WTC11 (cell line): ENCODE measurements at regions not wholly inside any gene's neighbourhood (a gene's known extent, or its start where the extent isn't known, plus 50 kb on each side); places are given as distances from the start of the nearest gene placed in this dataset.
"Not testable (repeated sequence)": the region's sequence is repeated elsewhere in the genome, so short reads cannot be mapped to it uniquely, and the experiment has no call there.

Experiments used
- ATAC-seq: fragments of 200-7000 bp; cut with Tn5 transposase; 2 replicates; pipeline ENCODE4 v1.10.0; 2021; ENCODE audit warnings: mild to moderate bottlenecking, moderate library complexity
- CTCF ChIA-PET: fragments of 300-600 bp; sonication (Branson Sonifier 250); formaldehyde crosslinking; loops from one replicate; lab custom pipeline; 2021; ENCODE audit warnings: antibody characterized with exemption; lab: Charles Lee
- POLR2A ChIA-PET: fragments of 350-600 bp; sonication (Branson Sonifier 250); formaldehyde crosslinking; loops from one replicate; lab custom pipeline; 2021; ENCODE audit warnings: antibody characterized with exemption; lab: Charles Lee
- DNase-seq: peaks from one replicate; pipeline ENCODE4 v3.0.0; 2021; ENCODE audit warnings: low spot score
- H3K27ac Mint-ChIP-seq: 2 replicates; pipeline ENCODE4 v1.8.0; 2021; ENCODE audit warnings: mixed read lengths
- H3K27me3 Mint-ChIP-seq: 2 replicates; pipeline ENCODE4 v1.8.0; 2021; ENCODE audit warnings: low read depth, mild to moderate bottlenecking, moderate library complexity, mixed read lengths
- H3K36me3 Mint-ChIP-seq: 2 replicates; pipeline ENCODE4 v1.8.0; 2021; ENCODE audit warnings: mixed read lengths
- H3K4me1 Mint-ChIP-seq: 2 replicates; pipeline ENCODE4 v1.8.0; 2022; ENCODE audit warnings: mixed read lengths
- H3K4me3 Mint-ChIP-seq: 2 replicates; pipeline ENCODE4 v1.8.0; 2021; ENCODE audit warnings: mild to moderate bottlenecking, moderate library complexity, mixed read lengths
- H3K9me3 Mint-ChIP-seq: 2 replicates; pipeline ENCODE4 v1.8.0; 2021; ENCODE audit warnings: mixed read lengths
- ARID4B ChIP-seq: sonication (generic); formaldehyde crosslinking; IDR thresholded peaks from 2 replicates; pipeline ENCODE4 v1.8.0; 2023; ENCODE audit warnings: missing genetic modification reagents, mild to moderate bottlenecking, borderline replicate concordance
- CREB1 ChIP-seq: sonication (generic); formaldehyde crosslinking; IDR thresholded peaks from 2 replicates; pipeline ENCODE4 v1.8.0; 2023; ENCODE audit warnings: mild to moderate bottlenecking, missing genetic modification reagents
- EMX1 ChIP-seq: fragments of 250-450 bp; sonication (Bioruptor Pico); IDR thresholded peaks from 2 replicates; pipeline ENCODE4 v1.8.0; 2021; ENCODE audit warnings: mild to moderate bottlenecking
- FOXJ3 ChIP-seq: sonication (generic); formaldehyde crosslinking; IDR thresholded peaks from 2 replicates; pipeline ENCODE4 v1.9.0; 2021; ENCODE audit warnings: missing genetic modification reagents, mild to moderate bottlenecking, borderline replicate concordance
- GABPB1 ChIP-seq: sonication (generic); formaldehyde crosslinking; IDR thresholded peaks from 2 replicates; pipeline ENCODE4 v1.8.1; 2023; ENCODE audit warnings: mild to moderate bottlenecking, missing genetic modification reagents
- JAZF1 ChIP-seq: fragments of 250-450 bp; sonication (Bioruptor Pico); IDR thresholded peaks from 2 replicates; pipeline ENCODE4 v1.9.0; 2021; ENCODE audit warnings: moderate library complexity, mild to moderate bottlenecking, inconsistent platforms
- MYBL2 ChIP-seq: sonication (generic); formaldehyde crosslinking; IDR thresholded peaks from 2 replicates; pipeline ENCODE4 v1.8.1; 2023; ENCODE audit warnings: mild to moderate bottlenecking, moderate library complexity, missing genetic modification reagents
- NR2C2 ChIP-seq: sonication (generic); formaldehyde crosslinking; IDR thresholded peaks from 2 replicates; pipeline ENCODE4 v1.8.0; 2022; ENCODE audit warnings: mild to moderate bottlenecking, missing genetic modification reagents
- PREB ChIP-seq: sonication (generic); formaldehyde crosslinking; IDR thresholded peaks from 2 replicates; pipeline ENCODE4 v1.8.1; 2022; ENCODE audit warnings: mild to moderate bottlenecking, missing genetic modification reagents, moderate library complexity, borderline replicate concordance
- RELA ChIP-seq: sonication (generic); formaldehyde crosslinking; IDR thresholded peaks from 2 replicates; pipeline ENCODE4 v1.8.1; 2022; ENCODE audit warnings: missing genetic modification reagents, mild to moderate bottlenecking, borderline replicate concordance
- SMAD3 ChIP-seq: sonication (generic); formaldehyde crosslinking; IDR thresholded peaks from 2 replicates; pipeline ENCODE4 v1.8.0; 2022; ENCODE audit warnings: missing genetic modification reagents, mild to moderate bottlenecking, borderline replicate concordance
- SMAD4 ChIP-seq: sonication (generic); formaldehyde crosslinking; IDR thresholded peaks from 2 replicates; pipeline ENCODE4 v1.8.0; 2022; ENCODE audit warnings: mild to moderate bottlenecking, missing genetic modification reagents
- ZNF121 ChIP-seq: sonication (generic); formaldehyde crosslinking; IDR thresholded peaks from 2 replicates; pipeline ENCODE4 v1.8.0; 2023; ENCODE audit warnings: missing genetic modification reagents
- ZNF671 ChIP-seq: fragments of 250-450 bp; sonication (Bioruptor Pico); IDR thresholded peaks from 2 replicates; pipeline ENCODE4 v1.8.0; 2021; ENCODE audit warnings: mild to moderate bottlenecking
- TF ChIP-seq, protein P1 (sequence below): fragments of 250-450 bp; sonication (Bioruptor Pico); conservative IDR thresholded peaks from 2 replicates; pipeline ENCODE4 v1.9.0; 2021; ENCODE audit warnings: mild to moderate bottlenecking

DNA sequence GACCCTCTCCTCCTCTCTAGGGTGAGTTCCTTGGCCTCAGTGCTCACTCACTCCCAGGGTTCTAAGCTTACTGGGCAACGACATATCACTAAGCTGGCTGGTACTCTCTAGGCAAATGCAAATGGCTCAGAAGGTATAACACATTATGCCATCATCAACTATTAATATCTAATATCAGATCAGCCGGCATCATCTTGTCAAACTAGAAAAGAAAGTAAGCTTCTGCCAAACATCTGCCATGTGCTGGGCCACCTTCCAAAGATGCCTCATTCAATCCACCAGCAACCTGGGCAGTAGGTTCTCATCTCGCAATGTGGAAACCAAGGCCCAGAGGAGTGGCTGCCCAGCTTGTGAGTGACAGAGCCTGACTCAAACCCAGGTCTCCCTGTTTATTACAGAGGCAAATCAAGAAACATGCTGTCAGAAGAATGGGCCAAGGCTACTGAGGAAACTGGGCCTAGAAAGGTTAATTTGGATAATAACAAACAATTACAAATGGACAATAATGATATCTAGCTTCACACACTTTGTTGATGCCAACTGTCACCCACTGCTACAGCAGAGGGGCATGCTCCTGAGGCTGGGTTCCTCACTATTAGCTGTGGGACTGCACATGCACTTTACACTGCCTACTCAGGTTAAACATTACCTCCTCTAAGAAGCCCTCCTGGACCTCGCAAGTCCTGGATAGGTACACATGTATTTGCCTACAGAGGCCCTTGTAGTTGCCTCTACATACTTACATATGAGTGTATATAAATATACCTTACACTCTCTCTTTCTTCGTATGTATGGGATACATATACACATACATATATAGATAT is 183.3 kb upstream of the JUN start:
- CTCF ChIA-PET = no interaction called here
- H3K9me3 Mint-ChIP-seq = no peaks in the 10 kb centered on the region
- H3K4me1 Mint-ChIP-seq = 0 out of 2 replicates have a peak, but pooled peaks cover 4% of the 10 kb centered on the region
- no peaks in the 10 kb centered on the region for H3K27me3 Mint-ChIP-seq
- H3K4me3 Mint-ChIP-seq = no peak overlapping the region
- no peaks in the 10 kb centered on the region for H3K36me3 Mint-ChIP-seq
- H3K27ac Mint-ChIP-seq = no peak overlapping the region
- no peak for TF ChIP-seq ZNF671 (CRISPR knock-in tag)
- no peak for TF ChIP-seq ZNF121 (CRISPR knock-in tag)
- no peak for TF ChIP-seq NR2C2 (CRISPR knock-in tag)
- no peak for TF ChIP-seq CREB1 (CRISPR knock-in tag)
- TF ChIP-seq, all 79 proteins: peak for 0
- POLR2A ChIA-PET = no interaction called here
- DNase-seq (no peak), ATAC-seq (no peak)

- no peak for ATAC-seq
- CTCF ChIA-PET = interaction anchor here (0.6 kb wide), 1 partner anchor 14 kb away, joined by 3 read pairs; no protein-coding TSS in a partner anchor
Measured at GRCh38 chr1:58968360-58968952, 184.6 kb upstream of the JUN start.

GRCh38 chr1:58969176-58969575 is 185.3 kb upstream of the JUN start:
- H3K27me3 Mint-ChIP-seq, H3K4me1 Mint-ChIP-seq, DNase-seq, H3K9me3 Mint-ChIP-seq, ATAC-seq, H3K4me3 Mint-ChIP-seq, POLR2A ChIA-PET, H3K27ac Mint-ChIP-seq, H3K36me3 Mint-ChIP-seq: not testable (repeated sequence)
- CTCF ChIA-PET = interaction anchor here (0.6 to 1.3 kb wide), 2 partner anchors 13 to 321 kb away, joined by 3 read pairs; no protein-coding TSS in a partner anchor

More at GRCh38 chr1:58968360-58968952, 184.6 kb upstream of the JUN start:
- Mint-ChIP-seq H3K4me3 (no peak overlapping the region), H3K27me3 (no peaks in the 10 kb centered on the region), H3K36me3 (no peaks in the 10 kb centered on the region), H3K4me1 (0 out of 2 replicates have a peak, but pooled peaks cover 4% of the 10 kb centered on the region), H3K27ac (no peak overlapping the region), H3K9me3 (no peaks in the 10 kb centered on the region)
- POLR2A ChIA-PET = no interaction called here
- TF ChIP-seq SMAD4 (CRISPR knock-in tag) = no peak
- TF ChIP-seq, protein P1, sequence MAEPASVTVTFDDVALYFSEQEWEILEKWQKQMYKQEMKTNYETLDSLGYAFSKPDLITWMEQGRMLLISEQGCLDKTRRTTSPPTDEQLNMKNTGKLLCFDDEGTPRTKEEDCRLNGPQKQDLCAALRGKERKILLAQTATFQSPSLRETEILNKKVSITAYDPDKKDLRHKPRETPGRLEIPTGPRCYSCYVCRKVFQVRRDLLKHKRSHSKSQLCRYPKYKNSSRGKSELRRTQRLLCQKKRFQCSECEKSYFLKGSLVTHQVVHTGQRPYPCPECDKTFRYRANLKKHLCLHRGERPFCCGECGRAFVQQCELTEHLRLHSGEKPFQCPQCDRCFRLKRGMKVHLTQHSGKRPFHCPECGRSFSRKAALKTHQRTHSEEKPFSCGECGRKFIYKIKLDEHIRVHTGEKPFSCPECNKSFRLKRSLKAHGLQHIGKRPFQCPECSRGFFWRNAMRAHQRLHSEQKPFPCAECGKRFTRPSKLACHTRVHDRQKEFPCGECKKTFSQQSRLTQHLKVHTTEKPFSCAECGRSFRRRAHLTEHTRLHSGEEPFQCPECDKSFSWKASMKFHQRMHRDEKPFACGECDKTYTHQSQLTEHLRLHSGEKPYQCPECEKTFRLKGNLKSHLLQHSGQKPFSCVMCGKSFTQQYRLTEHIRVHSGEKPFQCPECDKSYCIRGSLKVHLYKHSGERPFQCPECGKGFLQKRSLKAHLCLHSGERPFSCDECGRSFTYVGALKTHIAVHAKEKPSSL = no peak
- TF ChIP-seq JAZF1 (CRISPR knock-in tag) = no peak
- TF ChIP-seq ARID4B = no peak
- no peak for TF ChIP-seq MYBL2
- no peak for TF ChIP-seq FOXJ3 (CRISPR knock-in tag)
- no peak for TF ChIP-seq GABPB1 (CRISPR knock-in tag)
- no peak for TF ChIP-seq PREB
- no peak for TF ChIP-seq RELA (CRISPR knock-in tag)
- no peak for TF ChIP-seq SMAD3 (CRISPR knock-in tag)
- no peak for TF ChIP-seq EMX1
- DNase-seq = no peak
